22Rv1 (cell line): ENCODE measurements at regions not wholly inside any gene's neighbourhood (a gene's known extent, or its start where the extent isn't known, plus 50 kb on each side); places are given as distances from the start of the nearest gene placed in this dataset.

Source experiments
- ZFX ChIP-seq: fragments of 450-650 bp; IDR thresholded peaks from 2 replicates; pipeline ENCODE4 v1.6.1; 2017; ENCODE audit warnings: antibody characterized with exemption, borderline replicate concordance
- TF ChIP-seq, protein P1 (sequence below): fragments of 450-650 bp; IDR thresholded peaks from 2 replicates; pipeline ENCODE4 v1.5.1; 2017; ENCODE audit warnings: mild to moderate bottlenecking

DNA sequence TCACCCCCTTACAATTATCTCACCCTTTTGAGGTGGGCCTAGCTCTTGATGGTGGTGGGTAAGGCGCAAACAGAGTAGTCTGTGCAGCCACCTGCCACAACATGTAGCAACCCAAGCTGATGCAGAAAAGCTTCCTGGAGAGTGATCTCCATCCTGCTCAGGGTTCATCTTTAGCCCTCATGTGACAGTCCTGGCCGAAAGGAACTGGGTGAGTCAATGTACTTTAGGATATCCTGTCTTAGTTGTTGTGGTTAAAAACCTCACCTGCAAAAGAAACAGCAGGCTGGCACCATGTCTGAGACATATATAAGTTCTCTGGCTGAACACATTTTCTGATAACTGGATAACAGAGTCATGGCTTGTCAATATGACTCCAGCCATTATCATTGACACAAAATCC is 183.5 kb upstream of the CPHXL start:
- TF ChIP-seq, protein P1, sequence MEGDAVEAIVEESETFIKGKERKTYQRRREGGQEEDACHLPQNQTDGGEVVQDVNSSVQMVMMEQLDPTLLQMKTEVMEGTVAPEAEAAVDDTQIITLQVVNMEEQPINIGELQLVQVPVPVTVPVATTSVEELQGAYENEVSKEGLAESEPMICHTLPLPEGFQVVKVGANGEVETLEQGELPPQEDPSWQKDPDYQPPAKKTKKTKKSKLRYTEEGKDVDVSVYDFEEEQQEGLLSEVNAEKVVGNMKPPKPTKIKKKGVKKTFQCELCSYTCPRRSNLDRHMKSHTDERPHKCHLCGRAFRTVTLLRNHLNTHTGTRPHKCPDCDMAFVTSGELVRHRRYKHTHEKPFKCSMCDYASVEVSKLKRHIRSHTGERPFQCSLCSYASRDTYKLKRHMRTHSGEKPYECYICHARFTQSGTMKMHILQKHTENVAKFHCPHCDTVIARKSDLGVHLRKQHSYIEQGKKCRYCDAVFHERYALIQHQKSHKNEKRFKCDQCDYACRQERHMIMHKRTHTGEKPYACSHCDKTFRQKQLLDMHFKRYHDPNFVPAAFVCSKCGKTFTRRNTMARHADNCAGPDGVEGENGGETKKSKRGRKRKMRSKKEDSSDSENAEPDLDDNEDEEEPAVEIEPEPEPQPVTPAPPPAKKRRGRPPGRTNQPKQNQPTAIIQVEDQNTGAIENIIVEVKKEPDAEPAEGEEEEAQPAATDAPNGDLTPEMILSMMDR, result no peak
- TF ChIP-seq ZFX, result no peak
